ENCODE measurements at regions not wholly inside any gene's neighbourhood (a gene's known extent, or its start where the extent isn't known, plus 50 kb on each side); places are given as distances from the start of the nearest gene placed in this dataset.

DNA sequence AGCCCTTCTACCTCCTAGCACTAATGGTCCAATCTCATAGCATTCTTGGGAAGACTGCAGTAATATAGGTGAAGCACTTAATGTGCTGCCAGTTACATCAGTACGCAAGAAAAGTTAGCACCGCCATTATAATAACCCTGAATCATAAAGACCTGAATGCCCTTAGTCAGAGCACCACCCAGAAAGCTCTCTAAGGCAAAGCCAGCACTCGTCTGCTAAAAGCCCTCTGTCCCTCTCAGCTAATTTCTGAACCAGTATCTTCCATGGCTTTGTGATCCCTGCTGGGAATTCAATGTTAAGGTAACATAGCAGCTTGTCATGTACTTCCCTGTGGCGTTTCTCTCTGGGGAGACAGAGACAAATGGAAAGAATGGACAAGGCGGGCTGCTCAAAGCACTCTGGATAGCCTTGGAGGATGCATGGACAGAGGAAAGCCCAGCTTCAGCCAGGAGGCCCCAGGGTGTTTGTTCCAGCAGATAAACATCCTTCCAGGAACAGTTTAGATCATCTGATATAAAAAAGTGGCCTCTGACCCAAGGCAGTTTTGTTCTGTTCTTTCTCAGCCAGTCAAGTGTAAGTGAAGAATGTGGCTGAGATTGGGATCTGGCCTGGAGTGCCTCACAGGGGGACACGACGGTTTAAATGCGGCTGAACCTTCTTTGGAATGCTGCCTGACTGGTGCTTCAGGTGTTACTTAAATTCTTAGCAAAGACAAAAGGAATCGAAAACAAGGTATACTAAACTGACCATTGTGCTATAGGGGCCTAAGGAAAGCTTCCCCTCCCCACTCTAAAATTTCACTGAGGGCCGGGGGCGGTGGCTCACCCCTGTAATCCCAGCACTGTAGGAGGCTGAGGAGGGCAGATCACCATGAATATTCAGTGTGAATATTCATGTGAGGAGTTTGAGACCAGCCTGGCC is 58.1 kb upstream of the VTCN1 start (continued):
- TF ChIP-seq KLF10 (tag by site-specific recombination; IDR thresholded peaks at IDR 0.05): no peak
- no peak for TF ChIP-seq OVOL3 (tag by site-specific recombination; IDR thresholded peaks at IDR 0.05)
- TF ChIP-seq, protein P1, sequence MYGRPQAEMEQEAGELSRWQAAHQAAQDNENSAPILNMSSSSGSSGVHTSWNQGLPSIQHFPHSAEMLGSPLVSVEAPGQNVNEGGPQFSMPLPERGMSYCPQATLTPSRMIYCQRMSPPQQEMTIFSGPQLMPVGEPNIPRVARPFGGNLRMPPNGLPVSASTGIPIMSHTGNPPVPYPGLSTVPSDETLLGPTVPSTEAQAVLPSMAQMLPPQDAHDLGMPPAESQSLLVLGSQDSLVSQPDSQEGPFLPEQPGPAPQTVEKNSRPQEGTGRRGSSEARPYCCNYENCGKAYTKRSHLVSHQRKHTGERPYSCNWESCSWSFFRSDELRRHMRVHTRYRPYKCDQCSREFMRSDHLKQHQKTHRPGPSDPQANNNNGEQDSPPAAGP (tag by site-specific recombination; IDR thresholded peaks at IDR 0.05): no peak
- TF ChIP-seq KLF9 (tag by site-specific recombination; IDR thresholded peaks at IDR 0.05; ENCODE audit: low read depth): no peak
- TF ChIP-seq, protein P2, sequence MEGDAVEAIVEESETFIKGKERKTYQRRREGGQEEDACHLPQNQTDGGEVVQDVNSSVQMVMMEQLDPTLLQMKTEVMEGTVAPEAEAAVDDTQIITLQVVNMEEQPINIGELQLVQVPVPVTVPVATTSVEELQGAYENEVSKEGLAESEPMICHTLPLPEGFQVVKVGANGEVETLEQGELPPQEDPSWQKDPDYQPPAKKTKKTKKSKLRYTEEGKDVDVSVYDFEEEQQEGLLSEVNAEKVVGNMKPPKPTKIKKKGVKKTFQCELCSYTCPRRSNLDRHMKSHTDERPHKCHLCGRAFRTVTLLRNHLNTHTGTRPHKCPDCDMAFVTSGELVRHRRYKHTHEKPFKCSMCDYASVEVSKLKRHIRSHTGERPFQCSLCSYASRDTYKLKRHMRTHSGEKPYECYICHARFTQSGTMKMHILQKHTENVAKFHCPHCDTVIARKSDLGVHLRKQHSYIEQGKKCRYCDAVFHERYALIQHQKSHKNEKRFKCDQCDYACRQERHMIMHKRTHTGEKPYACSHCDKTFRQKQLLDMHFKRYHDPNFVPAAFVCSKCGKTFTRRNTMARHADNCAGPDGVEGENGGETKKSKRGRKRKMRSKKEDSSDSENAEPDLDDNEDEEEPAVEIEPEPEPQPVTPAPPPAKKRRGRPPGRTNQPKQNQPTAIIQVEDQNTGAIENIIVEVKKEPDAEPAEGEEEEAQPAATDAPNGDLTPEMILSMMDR (tag by site-specific recombination; IDR thresholded peaks at IDR 0.05): no peak
- no peak for TF ChIP-seq ZNF555 (tag by site-specific recombination; conservative IDR thresholded peaks at IDR 0.05)
- TF ChIP-seq, protein P3, sequence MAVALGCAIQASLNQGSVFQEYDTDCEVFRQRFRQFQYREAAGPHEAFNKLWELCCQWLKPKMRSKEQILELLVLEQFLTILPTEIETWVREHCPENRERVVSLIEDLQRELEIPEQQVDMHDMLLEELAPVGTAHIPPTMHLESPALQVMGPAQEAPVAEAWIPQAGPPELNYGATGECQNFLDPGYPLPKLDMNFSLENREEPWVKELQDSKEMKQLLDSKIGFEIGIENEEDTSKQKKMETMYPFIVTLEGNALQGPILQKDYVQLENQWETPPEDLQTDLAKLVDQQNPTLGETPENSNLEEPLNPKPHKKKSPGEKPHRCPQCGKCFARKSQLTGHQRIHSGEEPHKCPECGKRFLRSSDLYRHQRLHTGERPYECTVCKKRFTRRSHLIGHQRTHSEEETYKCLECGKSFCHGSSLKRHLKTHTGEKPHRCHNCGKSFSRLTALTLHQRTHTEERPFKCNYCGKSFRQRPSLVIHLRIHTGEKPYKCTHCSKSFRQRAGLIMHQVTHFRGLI (tag by site-specific recombination; IDR thresholded peaks at IDR 0.05): no peak
- no peak for TF ChIP-seq ZNF585B (tag by site-specific recombination; IDR thresholded peaks at IDR 0.05)
- no peak for TF ChIP-seq ZNF626 (tag by site-specific recombination; IDR thresholded peaks at IDR 0.05)
- no peak for TF ChIP-seq WT1 (tag by site-specific recombination; IDR thresholded peaks at IDR 0.05)
- TF ChIP-seq ZNF791 (tag by site-specific recombination; IDR thresholded peaks at IDR 0.05): no peak

DNA sequence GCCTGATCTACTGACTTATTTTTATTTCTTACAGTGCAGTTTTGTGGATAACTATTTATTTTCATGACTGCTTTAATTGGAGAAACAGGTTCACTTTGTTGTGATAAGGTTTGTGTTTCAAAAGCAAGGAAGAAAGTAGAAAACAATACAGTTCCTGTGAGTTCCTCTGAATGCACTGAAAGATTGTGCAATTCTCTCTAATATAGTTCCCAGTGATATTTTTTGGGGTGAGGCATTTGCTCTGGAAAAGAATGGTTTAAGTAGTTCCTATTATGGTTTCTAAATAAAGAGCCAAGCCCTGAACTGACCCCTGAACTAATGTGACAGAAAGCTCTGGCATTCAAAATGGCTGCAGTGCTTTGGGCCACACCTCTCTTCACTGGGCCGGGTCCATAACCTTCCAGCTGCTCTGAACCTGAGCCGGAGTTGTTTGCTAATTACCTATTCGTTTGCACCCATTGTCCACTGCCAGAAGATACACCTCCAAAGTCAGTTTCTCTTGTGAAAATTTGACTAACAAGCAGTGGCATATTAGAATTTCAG is 56.6 kb upstream of the VTCN1 start:
- Histone ChIP-seq H3K9me3 (ENCODE audit: control insufficient read depth, insufficient read depth, low read depth, low read length) (no peaks in the 10 kb centered on the region), H3K4me1 (ENCODE audit: control insufficient read depth, insufficient read depth, low read length) (no peaks in the 10 kb centered on the region), H3K36me3 (ENCODE audit: control insufficient read depth in 2 of 2, insufficient read depth in 1 of 2, low read length in 2 of 2) (no peaks in the 10 kb centered on the region), H3K27ac (ENCODE audit: extremely low read depth, low read depth, low read length) (no peak overlapping the region), H3K4me3 (ENCODE audit: low read depth, low read length) (no peak overlapping the region)
- no peak for TF ChIP-seq ZNF707 (tag by site-specific recombination; IDR thresholded peaks at IDR 0.05)
- TF ChIP-seq ZNF837 (tag by site-specific recombination; IDR thresholded peaks at IDR 0.05): no peak
- TF ChIP-seq, protein P4, sequence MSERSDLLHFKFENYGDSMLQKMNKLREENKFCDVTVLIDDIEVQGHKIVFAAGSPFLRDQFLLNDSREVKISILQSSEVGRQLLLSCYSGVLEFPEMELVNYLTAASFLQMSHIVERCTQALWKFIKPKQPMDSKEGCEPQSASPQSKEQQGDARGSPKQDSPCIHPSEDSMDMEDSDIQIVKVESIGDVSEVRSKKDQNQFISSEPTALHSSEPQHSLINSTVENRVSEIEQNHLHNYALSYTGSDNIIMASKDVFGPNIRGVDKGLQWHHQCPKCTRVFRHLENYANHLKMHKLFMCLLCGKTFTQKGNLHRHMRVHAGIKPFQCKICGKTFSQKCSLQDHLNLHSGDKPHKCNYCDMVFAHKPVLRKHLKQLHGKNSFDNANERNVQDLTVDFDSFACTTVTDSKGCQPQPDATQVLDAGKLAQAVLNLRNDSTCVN (tag by site-specific recombination; optimal IDR thresholded peaks at IDR 0.05): no peak
- no peak for TF ChIP-seq ZNF658 (tag by site-specific recombination; IDR thresholded peaks at IDR 0.05)
- TF ChIP-seq ZNF560 (tag by site-specific recombination; IDR thresholded peaks at IDR 0.05; ENCODE audit: borderline replicate concordance): no peak
- TF ChIP-seq ZNF585B (tag by site-specific recombination; IDR thresholded peaks at IDR 0.05): no peak
- TF ChIP-seq ZNF302 (tag by site-specific recombination; IDR thresholded peaks at IDR 0.05; ENCODE audit: low read depth): no peak
- no peak for TF ChIP-seq ZNF37A (tag by site-specific recombination; IDR thresholded peaks at IDR 0.05)
- ChIA-PET POLR2A (no interaction called here), CTCF (interaction anchor here (1.1 kb wide), 1 partner anchor 17 kb away, joined by 4 read pairs; no protein-coding TSS in a partner anchor)
